ENCODE measurements at regions not wholly inside any gene's neighbourhood (a gene's known extent, or its start where the extent isn't known, plus 50 kb on each side); places are given as distances from the start of the nearest gene placed in this dataset.

GRCh38 chr17:27209316-27209715 lies 84.6 kb upstream of the WSB1 start:
- TF ChIP-seq, protein P1, sequence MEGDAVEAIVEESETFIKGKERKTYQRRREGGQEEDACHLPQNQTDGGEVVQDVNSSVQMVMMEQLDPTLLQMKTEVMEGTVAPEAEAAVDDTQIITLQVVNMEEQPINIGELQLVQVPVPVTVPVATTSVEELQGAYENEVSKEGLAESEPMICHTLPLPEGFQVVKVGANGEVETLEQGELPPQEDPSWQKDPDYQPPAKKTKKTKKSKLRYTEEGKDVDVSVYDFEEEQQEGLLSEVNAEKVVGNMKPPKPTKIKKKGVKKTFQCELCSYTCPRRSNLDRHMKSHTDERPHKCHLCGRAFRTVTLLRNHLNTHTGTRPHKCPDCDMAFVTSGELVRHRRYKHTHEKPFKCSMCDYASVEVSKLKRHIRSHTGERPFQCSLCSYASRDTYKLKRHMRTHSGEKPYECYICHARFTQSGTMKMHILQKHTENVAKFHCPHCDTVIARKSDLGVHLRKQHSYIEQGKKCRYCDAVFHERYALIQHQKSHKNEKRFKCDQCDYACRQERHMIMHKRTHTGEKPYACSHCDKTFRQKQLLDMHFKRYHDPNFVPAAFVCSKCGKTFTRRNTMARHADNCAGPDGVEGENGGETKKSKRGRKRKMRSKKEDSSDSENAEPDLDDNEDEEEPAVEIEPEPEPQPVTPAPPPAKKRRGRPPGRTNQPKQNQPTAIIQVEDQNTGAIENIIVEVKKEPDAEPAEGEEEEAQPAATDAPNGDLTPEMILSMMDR (IDR thresholded peaks at IDR 0.05) = no peak
- no peak for TF ChIP-seq POLR2A (IDR thresholded peaks at IDR 0.05)
